Activated CD4-positive, CD25-positive, alpha-beta regulatory T cell treated with anti-CD3 and anti-CD28 coated beads, Interleukin-2, amount 50 U/mL, for 72 hours (primary cell): ENCODE measurements at regions not wholly inside any gene's neighbourhood (a gene's known extent, or its start where the extent isn't known, plus 50 kb on each side); places are given as distances from the start of the nearest gene placed in this dataset.

Experiments used
- DNase-seq: peaks from one replicate; pipeline ENCODE4 v3.0.0; 2021

GRCh38 chr12:60052483-60052882, 456.7 kb downstream of the SLC16A7 start:
- no peak for DNase-seq

- DNase-seq = no peak
These were observed 463.4 kb downstream of the SLC16A7 start for GRCh38 chr12:60059180-60059579.

- DNase-seq = no peak
These were observed 470.8 kb downstream of the SLC16A7 start for GRCh38 chr12:60066655-60067054.

- DNase-seq = no peak
These were observed 474.7 kb downstream of the SLC16A7 start for GRCh38 chr12:60070552-60070951.

- DNase-seq = no peak
These were observed 475.9 kb downstream of the SLC16A7 start for GRCh38 chr12:60071759-60072191.

- DNase-seq = no peak
These were observed 477.1 kb downstream of the SLC16A7 start for GRCh38 chr12:60072911-60073310.

GRCh38 chr12:60075091-60075490, 479.3 kb downstream of the SLC16A7 start:
- no peak for DNase-seq

- no peak for DNase-seq
These were observed 482.2 kb downstream of the SLC16A7 start for GRCh38 chr12:60078026-60078425.

- DNase-seq = no peak
These were observed 497.6 kb downstream of the SLC16A7 start for GRCh38 chr12:60093428-60093827.

GRCh38 chr12:60094436-60094835, 498.6 kb downstream of the SLC16A7 start:
- DNase-seq = no peak

- no peak for DNase-seq
These were observed 500.9 kb downstream of the SLC16A7 start for GRCh38 chr12:60096727-60097126.

GRCh38 chr12:60100160-60100559, 504.3 kb downstream of the SLC16A7 start:
- DNase-seq = no peak

- DNase-seq = no peak
These were observed 505.0 kb downstream of the SLC16A7 start for GRCh38 chr12:60100852-60101251.

GRCh38 chr12:60101715-60102114, 505.9 kb downstream of the SLC16A7 start:
- no peak for DNase-seq

GRCh38 chr12:60106214-60106613, 510.4 kb downstream of the SLC16A7 start:
- DNase-seq = no peak

GRCh38 chr12:60107992-60108391, 512.2 kb downstream of the SLC16A7 start:
- DNase-seq = no peak

GRCh38 chr12:60112063-60112462, 516.2 kb downstream of the SLC16A7 start:
- no peak for DNase-seq

- DNase-seq = no peak
These were observed 516.9 kb downstream of the SLC16A7 start for GRCh38 chr12:60112763-60113162.

- DNase-seq = no peak
These were observed 518.3 kb downstream of the SLC16A7 start for GRCh38 chr12:60114169-60114568.

GRCh38 chr12:60119327-60119726, 523.5 kb downstream of the SLC16A7 start:
- DNase-seq = no peak

- DNase-seq = no peak
These were observed 524.4 kb downstream of the SLC16A7 start for GRCh38 chr12:60120199-60120598.

- no peak for DNase-seq
These were observed 527.7 kb downstream of the SLC16A7 start for GRCh38 chr12:60123557-60123956.

GRCh38 chr12:60137513-60137912, 541.7 kb downstream of the SLC16A7 start:
- no peak for DNase-seq

- DNase-seq = no peak
These were observed 542.7 kb downstream of the SLC16A7 start for GRCh38 chr12:60138526-60138925.

- DNase-seq = no peak
These were observed 548.6 kb downstream of the SLC16A7 start for GRCh38 chr12:60144395-60144794.

- DNase-seq = no peak
These were observed 552.3 kb downstream of the SLC16A7 start for GRCh38 chr12:60148109-60148508.
